A673 (cell line): ENCODE measurements at regions not wholly inside any gene's neighbourhood (a gene's known extent, or its start where the extent isn't known, plus 50 kb on each side); places are given as distances from the start of the nearest gene placed in this dataset.
A peak's percentile ranks its signal among the peaks of the same experiment; 100 is the strongest.

Experiments used
- BruUV-seq: library from RNA; stranded (reverse); fragments of 400-500 nt; replicated peaks from 2 replicates; lab custom pipeline; 2021; lab: Mats Ljungman, UMichigan
- CTCF ChIA-PET: fragments of 300-600 bp; sonication (Branson Sonifier 250); formaldehyde crosslinking; loops from one replicate; lab custom pipeline; 2022; ENCODE audit warnings: antibody characterized with exemption; lab: Charles Lee
- POLR2A ChIA-PET: fragments of 300-600 bp; sonication (Branson Sonifier 250); formaldehyde crosslinking; loops from one replicate; lab custom pipeline; 2022; ENCODE audit warnings: antibody characterized with exemption; ENCODE audit not compliant: low non-redundant PET; lab: Charles Lee
- DNase-seq: peaks from one replicate; pipeline ENCODE4 v3.0.0-alpha.2; 2015; ENCODE audit warnings: low spot score
- H3K27ac ChIP-seq: fragments of 200-600 bp; sonication (generic); 2 replicates; pipeline ENCODE4 v1.5.1; 2016; ENCODE audit warnings: mixed run types, low read depth, mild to moderate bottlenecking, mixed read lengths, antibody characterized with exemption, low read length; ENCODE audit not compliant: poor library complexity, severe bottlenecking
- H3K27me3 ChIP-seq: fragments of 200-600 bp; sonication (generic); replicated peaks from 2 replicates; pipeline ENCODE4 v1.6.1; 2017; ENCODE audit warnings: mixed run types, low read depth, mild to moderate bottlenecking, mixed read lengths, antibody characterized with exemption, low read length; ENCODE audit not compliant: insufficient read depth, poor library complexity
- H3K36me3 ChIP-seq: fragments of 200-600 bp; sonication (generic); 2 replicates; pipeline ENCODE4 v1.6.1; 2016; ENCODE audit warnings: mixed run types, mild to moderate bottlenecking, mixed read lengths, antibody characterized with exemption, low read length; ENCODE audit not compliant: insufficient read depth, poor library complexity, severe bottlenecking
- H3K4me1 ChIP-seq: fragments of 200-600 bp; sonication (generic); 2 replicates; pipeline ENCODE4 v1.6.1; 2017; ENCODE audit warnings: mixed run types, mild to moderate bottlenecking, mixed read lengths, antibody characterized with exemption, low read length; ENCODE audit not compliant: insufficient read depth, poor library complexity, severe bottlenecking
- H3K4me3 ChIP-seq: fragments of 200-600 bp; sonication (generic); 2 replicates; pipeline ENCODE4 v1.5.1; 2016; ENCODE audit warnings: low read depth, mixed run types, mild to moderate bottlenecking, mixed read lengths, low read length; ENCODE audit not compliant: poor library complexity, severe bottlenecking
- H3K9me3 ChIP-seq: fragments of 200-600 bp; sonication (generic); 2 replicates; pipeline ENCODE4 v1.6.1; 2016; ENCODE audit warnings: mixed run types, low read depth, mild to moderate bottlenecking, mixed read lengths, antibody characterized with exemption, low read length; ENCODE audit not compliant: poor library complexity, severe bottlenecking
- EZH2 ChIP-seq: fragments of 200-600 bp; sonication (generic); IDR thresholded peaks from 2 replicates; pipeline ENCODE4 v1.6.1; 2017; ENCODE audit warnings: borderline replicate concordance, low read depth, mild to moderate bottlenecking, mixed read lengths, antibody characterized with exemption, low read length; ENCODE audit not compliant: poor library complexity, severe bottlenecking
- intact Hi-C: fragments of 100-400 bp; cut with micrococcal nuclease; formaldehyde crosslinking; loops from one replicate; pipeline ENCODE4 v1.10.0; 2022; ENCODE audit not compliant: unreplicated experiment
- TF ChIP-seq, protein P1 (sequence below): fragments of 300-800, 200-600 bp; sonication (generic); conservative IDR thresholded peaks from 2 replicates; pipeline ENCODE4 v1.5.1; 2017; ENCODE audit warnings: low read depth, mild to moderate bottlenecking, antibody characterized with exemption, low read length, moderate library complexity, mixed read lengths

- intact Hi-C loops: no loop called here
- no TSS peak for BruUV-seq
- DNase-seq: no peak
These were observed 148.9 kb upstream of the CEP126 start for GRCh38 chr11:101765932-101766331.

DNA sequence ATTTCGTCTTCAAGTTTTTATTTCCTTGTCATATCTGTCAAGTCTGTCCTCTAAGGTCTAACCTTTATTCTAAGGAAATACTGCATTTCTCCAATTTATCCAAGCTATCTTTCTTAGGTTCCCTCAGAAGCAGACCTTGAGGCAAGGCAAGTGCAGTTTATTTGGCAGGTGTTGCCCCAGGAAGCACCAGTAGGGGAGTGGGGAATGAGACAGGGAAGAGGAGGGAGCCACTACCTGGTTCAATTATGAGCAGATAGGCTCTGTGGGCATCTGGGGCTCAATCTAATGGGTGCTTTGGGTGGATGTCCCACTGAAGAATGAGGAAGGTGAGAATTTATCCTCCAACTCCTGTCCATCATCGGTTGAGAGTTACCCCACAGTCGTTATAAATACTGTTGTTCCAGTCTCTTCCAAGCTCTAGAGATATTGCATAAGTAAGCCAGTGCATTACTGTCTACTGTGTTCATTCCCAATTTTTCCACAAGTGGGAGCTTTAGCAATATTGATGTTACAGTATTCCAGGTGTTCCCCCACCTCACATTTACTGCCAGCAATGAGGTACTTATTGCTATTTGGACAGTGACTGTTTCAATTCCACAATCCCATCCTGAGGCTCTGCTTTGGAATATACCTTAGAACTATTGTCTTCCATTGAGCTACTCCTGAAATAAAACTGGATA lies 154.9 kb upstream of the CEP126 start:
- no peak overlapping the region for H3K4me3 ChIP-seq
- ChIA-PET POLR2A (no interaction called here), CTCF (interaction anchor here (1.5 kb wide), 1 partner anchor 20 kb away, joined by 4 read pairs; no protein-coding TSS in a partner anchor)
- H3K9me3 ChIP-seq: no peaks in the 10 kb centered on the region
- no peaks in the 10 kb centered on the region for H3K27me3 ChIP-seq
- no peaks in the 10 kb centered on the region for H3K4me1 ChIP-seq
- H3K27ac ChIP-seq: no peak overlapping the region
- BruUV-seq: no TSS peak
- no peak for DNase-seq
- no peak for TF ChIP-seq EZH2
- TF ChIP-seq, protein P1, sequence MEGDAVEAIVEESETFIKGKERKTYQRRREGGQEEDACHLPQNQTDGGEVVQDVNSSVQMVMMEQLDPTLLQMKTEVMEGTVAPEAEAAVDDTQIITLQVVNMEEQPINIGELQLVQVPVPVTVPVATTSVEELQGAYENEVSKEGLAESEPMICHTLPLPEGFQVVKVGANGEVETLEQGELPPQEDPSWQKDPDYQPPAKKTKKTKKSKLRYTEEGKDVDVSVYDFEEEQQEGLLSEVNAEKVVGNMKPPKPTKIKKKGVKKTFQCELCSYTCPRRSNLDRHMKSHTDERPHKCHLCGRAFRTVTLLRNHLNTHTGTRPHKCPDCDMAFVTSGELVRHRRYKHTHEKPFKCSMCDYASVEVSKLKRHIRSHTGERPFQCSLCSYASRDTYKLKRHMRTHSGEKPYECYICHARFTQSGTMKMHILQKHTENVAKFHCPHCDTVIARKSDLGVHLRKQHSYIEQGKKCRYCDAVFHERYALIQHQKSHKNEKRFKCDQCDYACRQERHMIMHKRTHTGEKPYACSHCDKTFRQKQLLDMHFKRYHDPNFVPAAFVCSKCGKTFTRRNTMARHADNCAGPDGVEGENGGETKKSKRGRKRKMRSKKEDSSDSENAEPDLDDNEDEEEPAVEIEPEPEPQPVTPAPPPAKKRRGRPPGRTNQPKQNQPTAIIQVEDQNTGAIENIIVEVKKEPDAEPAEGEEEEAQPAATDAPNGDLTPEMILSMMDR: peak; percentile 38; the same call in 1 of the 2 replicates
- intact Hi-C loops: loop anchor here (2.0 kb wide), 1 partner anchor 89 kb away; no protein-coding TSS in a partner anchor
- H3K36me3 ChIP-seq: no peaks in the 10 kb centered on the region

More at GRCh38 chr11:101765932-101766331, 148.9 kb upstream of the CEP126 start:
- TF ChIP-seq EZH2: no peak
- TF ChIP-seq, protein P1: no peak
- Histone ChIP-seq H3K27me3 (no peaks in the 10 kb centered on the region), H3K9me3 (no peaks in the 10 kb centered on the region), H3K4me3 (no peak overlapping the region), H3K4me1 (no peaks in the 10 kb centered on the region), H3K27ac (no peak overlapping the region), H3K36me3 (no peaks in the 10 kb centered on the region)
- ChIA-PET CTCF (no interaction called here), POLR2A (no interaction called here)

DNA sequence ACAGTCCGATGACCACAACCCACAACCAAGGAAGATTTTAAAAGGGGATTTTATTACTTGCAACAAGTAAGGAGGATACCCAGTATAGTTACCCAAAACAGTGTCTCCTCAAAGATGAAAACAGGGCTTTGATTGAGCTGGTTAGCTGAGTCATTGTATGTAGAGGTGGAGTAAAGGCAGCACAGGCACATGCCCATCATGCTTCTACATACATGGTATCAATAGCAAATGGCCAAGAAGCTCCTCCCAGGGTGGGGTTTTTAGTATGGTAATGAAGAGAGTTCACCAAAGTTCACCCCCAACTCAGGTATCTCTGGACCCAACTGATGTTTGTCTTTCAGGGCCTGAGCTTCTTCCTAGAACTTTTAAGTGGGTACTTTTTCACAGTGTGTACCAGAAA lies 157.1 kb upstream of the CEP126 start:
- H3K4me3 ChIP-seq: no peak overlapping the region
- TF ChIP-seq EZH2: no peak
- TF ChIP-seq, protein P1: no peak
- CTCF ChIA-PET: no interaction called here
- no peak overlapping the region for H3K27ac ChIP-seq
- intact Hi-C loops: no loop called here
- no peaks in the 10 kb centered on the region for H3K36me3 ChIP-seq
- H3K9me3 ChIP-seq: no peaks in the 10 kb centered on the region
- no peaks in the 10 kb centered on the region for H3K4me1 ChIP-seq
- POLR2A ChIA-PET: no interaction called here
- no TSS peak for BruUV-seq
- no peaks in the 10 kb centered on the region for H3K27me3 ChIP-seq
- no peak for DNase-seq
